D721Med (cell line): ENCODE measurements at regions not wholly inside any gene's neighbourhood (a gene's known extent, or its start where the extent isn't known, plus 50 kb on each side); places are given as distances from the start of the nearest gene placed in this dataset.

ENCODE experiments used
- DNase-seq: peaks from one replicate; pipeline ENCODE4 v3.0.0; 2011; ENCODE audit warnings: low spot score; ENCODE audit not compliant: insufficient read length
- FAIRE-seq: peaks from 2 replicates; lab custom pipeline; 2011; peaks lifted over from hg19 to GRCh38; lab: Jason Lieb, UNC
- CTCF ChIP-seq: IDR thresholded peaks from 2 replicates; pipeline ENCODE4 v1.5.1; 2012; ENCODE audit warnings: mild to moderate bottlenecking, control low read depth; ENCODE audit not compliant: insufficient read depth; ENCODE audit errors: missing control alignments

GRCh38 chr6:111994791-111995190 is 59.1 kb upstream of the CCN6 start:
- DNase-seq (no peak), FAIRE-seq (no peak)
- no peak for TF ChIP-seq CTCF

DNA sequence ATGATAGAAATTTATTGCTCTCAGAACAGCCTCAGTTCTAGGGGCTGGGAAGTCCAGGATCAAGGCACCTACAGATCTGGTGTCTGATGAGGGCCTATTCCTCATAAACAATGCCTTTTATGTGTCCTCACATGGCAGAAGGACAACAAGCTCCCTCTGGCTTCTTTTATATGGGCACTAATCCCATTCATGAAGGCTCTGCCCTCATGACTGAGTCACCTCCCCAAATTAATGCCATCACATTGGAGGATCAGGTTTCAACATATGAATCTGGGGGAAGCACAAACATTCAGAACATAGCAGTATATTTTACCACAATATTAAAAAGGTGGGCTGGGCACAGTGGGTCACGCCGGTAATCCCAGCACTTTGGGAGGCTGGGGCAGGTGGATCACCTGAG is 58.5 kb upstream of the CCN6 start:
- DNase-seq (no peak), FAIRE-seq (no peak)
- TF ChIP-seq CTCF, result no peak

DNA sequence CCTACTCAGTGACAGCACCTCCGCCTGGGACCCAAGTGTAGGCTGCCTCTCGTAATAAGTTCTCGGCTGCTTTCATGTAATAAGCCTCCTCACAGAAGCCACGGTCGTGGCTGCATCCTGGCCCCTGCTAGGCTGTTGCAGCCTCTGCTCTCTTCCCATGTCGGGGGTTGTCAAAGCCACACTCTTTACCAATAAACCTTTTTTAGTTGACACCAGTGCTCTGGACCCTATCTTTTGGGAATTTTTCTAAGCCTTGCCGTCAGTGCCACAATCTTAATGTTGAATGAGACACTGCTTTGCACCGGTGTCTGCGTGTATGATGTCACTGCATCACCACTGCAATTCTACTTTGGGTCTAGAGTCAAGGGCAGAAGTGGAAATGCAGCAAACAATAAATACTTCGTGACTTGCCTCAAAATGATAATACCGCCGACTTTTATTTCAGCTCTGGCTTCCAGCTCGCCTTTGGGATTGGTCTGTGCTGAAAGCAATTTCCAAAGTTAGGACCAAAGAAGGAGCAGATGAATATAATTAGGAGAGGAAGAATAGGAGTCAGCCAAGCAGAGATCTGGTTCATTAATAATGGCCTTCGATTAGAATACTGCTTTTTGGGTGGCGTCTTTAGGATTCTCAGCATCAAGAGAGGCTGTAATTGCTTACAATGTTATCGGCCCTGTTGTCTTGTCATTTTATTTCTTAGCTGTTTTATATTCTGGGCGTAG is 57.6 kb upstream of the CCN6 start:
- no peak for DNase-seq
- no peak for FAIRE-seq
- no peak for TF ChIP-seq CTCF

DNA sequence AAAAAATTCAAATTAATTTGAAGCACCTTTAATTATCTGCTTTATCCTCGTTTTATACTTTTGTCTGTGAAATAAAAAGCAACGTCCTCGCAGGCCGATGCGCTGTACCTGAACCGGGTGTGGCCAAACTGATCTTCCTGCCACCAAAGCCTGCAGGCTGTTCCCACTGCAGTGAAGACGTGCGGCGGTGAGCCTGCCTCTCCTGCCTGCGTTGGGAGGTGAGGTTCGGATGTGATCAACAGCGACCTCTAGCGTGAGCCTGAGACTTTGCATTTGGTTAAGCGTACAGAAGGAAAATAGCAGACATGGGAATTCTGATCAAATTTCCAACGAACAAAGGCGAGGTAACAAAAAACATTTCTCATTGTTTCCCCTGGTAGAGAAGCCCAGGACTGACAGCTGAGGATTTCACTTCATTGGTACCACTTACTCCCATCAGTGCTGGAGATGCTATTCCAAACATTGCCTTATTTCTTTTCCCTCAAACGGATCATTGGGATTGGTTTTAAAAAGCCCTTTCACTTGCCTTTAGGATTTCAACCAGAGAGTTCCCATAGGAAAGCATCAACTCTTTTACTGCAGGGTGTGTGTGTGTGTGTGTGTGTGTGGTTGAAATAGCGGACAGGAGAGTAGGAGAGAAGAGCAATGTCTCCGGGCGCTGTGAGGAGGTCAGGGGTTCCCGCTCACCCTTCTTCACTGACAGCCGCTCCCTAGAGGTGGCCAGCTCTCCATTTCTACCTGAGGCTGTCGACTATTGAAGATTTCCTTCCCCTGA is 56.6 kb upstream of the CCN6 start:
- peak; percentile 97 for TF ChIP-seq CTCF
- peak; percentile 16 for DNase-seq
- peak; percentile 90 for FAIRE-seq

- DNase-seq, result no peak
- FAIRE-seq, result no peak
These were observed 56.1 kb upstream of the CCN6 start for GRCh38 chr6:111997853-111998208.

GRCh38 chr6:112002307-112002706 is 51.6 kb upstream of the CCN6 start:
- no peak for FAIRE-seq
- DNase-seq, result no peak
- TF ChIP-seq CTCF, result no peak

More at GRCh38 chr6:111997853-111998208, 56.1 kb upstream of the CCN6 start:
- no peak for TF ChIP-seq CTCF
